Loucy (cell line): ENCODE measurements at regions not wholly inside any gene's neighbourhood (a gene's known extent, or its start where the extent isn't known, plus 50 kb on each side); places are given as distances from the start of the nearest gene placed in this dataset.

Experiments
- EZH2phosphoT487 ChIP-seq: fragments of 200-600 bp; IDR thresholded peaks from 2 replicates; pipeline ENCODE4 v1.6.1; 2018; ENCODE audit warnings: antibody characterized with exemption, mild to moderate bottlenecking, moderate library complexity, borderline replicate concordance
- TF ChIP-seq, protein P1 (sequence below): fragments of 200-600 bp; sonication (generic); conservative IDR thresholded peaks from 2 replicates; pipeline ENCODE4 v1.5.1; 2014; ENCODE audit warnings: mild to moderate bottlenecking, antibody characterized with exemption, low read length

- TF ChIP-seq, protein P1, sequence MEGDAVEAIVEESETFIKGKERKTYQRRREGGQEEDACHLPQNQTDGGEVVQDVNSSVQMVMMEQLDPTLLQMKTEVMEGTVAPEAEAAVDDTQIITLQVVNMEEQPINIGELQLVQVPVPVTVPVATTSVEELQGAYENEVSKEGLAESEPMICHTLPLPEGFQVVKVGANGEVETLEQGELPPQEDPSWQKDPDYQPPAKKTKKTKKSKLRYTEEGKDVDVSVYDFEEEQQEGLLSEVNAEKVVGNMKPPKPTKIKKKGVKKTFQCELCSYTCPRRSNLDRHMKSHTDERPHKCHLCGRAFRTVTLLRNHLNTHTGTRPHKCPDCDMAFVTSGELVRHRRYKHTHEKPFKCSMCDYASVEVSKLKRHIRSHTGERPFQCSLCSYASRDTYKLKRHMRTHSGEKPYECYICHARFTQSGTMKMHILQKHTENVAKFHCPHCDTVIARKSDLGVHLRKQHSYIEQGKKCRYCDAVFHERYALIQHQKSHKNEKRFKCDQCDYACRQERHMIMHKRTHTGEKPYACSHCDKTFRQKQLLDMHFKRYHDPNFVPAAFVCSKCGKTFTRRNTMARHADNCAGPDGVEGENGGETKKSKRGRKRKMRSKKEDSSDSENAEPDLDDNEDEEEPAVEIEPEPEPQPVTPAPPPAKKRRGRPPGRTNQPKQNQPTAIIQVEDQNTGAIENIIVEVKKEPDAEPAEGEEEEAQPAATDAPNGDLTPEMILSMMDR, result no peak
- no peak for TF ChIP-seq EZH2phosphoT487
These were observed 1250.4 kb upstream of the IGFBP7 start for GRCh38 chr4:58360354-58361133.
